OCI-LY7 (cell line): ENCODE measurements at regions not wholly inside any gene's neighbourhood (a gene's known extent, or its start where the extent isn't known, plus 50 kb on each side); places are given as distances from the start of the nearest gene placed in this dataset.

Experiments used
- BruUV-seq: library from RNA; stranded (reverse); fragments of 400-500 nt; replicated peaks from 2 replicates; lab custom pipeline; 2021; lab: Mats Ljungman, UMichigan
- CTCF ChIA-PET: fragments of 300-600 bp; sonication (Branson Sonifier 250); formaldehyde crosslinking; loops from one replicate; lab custom pipeline; 2022; ENCODE audit warnings: antibody characterized with exemption; ENCODE audit not compliant: unreplicated experiment; lab: Charles Lee
- POLR2A ChIA-PET: fragments of 300-600 bp; sonication (Branson Sonifier 250); formaldehyde crosslinking; loops from one replicate; lab custom pipeline; 2022; ENCODE audit warnings: antibody characterized with exemption; lab: Charles Lee
- DNase-seq: peaks from one replicate; pipeline ENCODE4 v3.0.0-alpha.2; 2015; ENCODE audit warnings: low spot score
- H2AFZ ChIP-seq: fragments of 200-600 bp; sonication (generic), shearing (Covaris generic); 2 replicates; pipeline ENCODE4 v1.6.1; 2014; ENCODE audit warnings: mild to moderate bottlenecking, antibody characterized with exemption, low read length, moderate library complexity
- H3K27ac ChIP-seq: fragments of 200-600 bp; sonication (generic); 2 replicates; pipeline ENCODE4 v1.5.1; 2014; ENCODE audit warnings: mixed run types, low read depth, mild to moderate bottlenecking, moderate library complexity, low read length, inconsistent platforms; ENCODE audit not compliant: poor library complexity, severe bottlenecking
- H3K36me3 ChIP-seq: fragments of 200-600 bp; sonication (generic); 2 replicates; pipeline ENCODE4 v1.6.1; 2014; ENCODE audit warnings: mild to moderate bottlenecking, antibody characterized with exemption, low read length, moderate library complexity, mixed read lengths; ENCODE audit not compliant: insufficient read depth
- H3K4me1 ChIP-seq: fragments of 200-600 bp; sonication (generic); 2 replicates; pipeline ENCODE4 v1.5.1; 2014; ENCODE audit warnings: mild to moderate bottlenecking, low read length; ENCODE audit not compliant: insufficient read depth, poor library complexity, severe bottlenecking
- H3K4me2 ChIP-seq: fragments of 200-600 bp; sonication (generic); 2 replicates; pipeline ENCODE4 v1.6.1; 2014; ENCODE audit warnings: mild to moderate bottlenecking, low read length
- H3K4me3 ChIP-seq: fragments of 200-600 bp; sonication (generic); 2 replicates; pipeline ENCODE4 v1.5.1; 2014; ENCODE audit warnings: mild to moderate bottlenecking, low read depth, low read length; ENCODE audit not compliant: poor library complexity, severe bottlenecking
- H3K79me2 ChIP-seq: fragments of 200-600 bp; sonication (generic); 2 replicates; pipeline ENCODE4 v1.6.1; 2016; ENCODE audit warnings: low read depth, mild to moderate bottlenecking, low read length, moderate library complexity, mixed read lengths; ENCODE audit not compliant: insufficient read depth
- H3K9me2 ChIP-seq: fragments of 200-600 bp; sonication (generic); 2 replicates; pipeline ENCODE4 v1.6.1; 2016; ENCODE audit warnings: mild to moderate bottlenecking, low read length, mixed read lengths; ENCODE audit not compliant: insufficient read depth
- H3K9me3 ChIP-seq: fragments of 200-600 bp; sonication (generic); 2 replicates; pipeline ENCODE4 v1.6.1; 2014; ENCODE audit warnings: mild to moderate bottlenecking, mixed run types, low read length, mixed read lengths
- H4K20me1 ChIP-seq: fragments of 200-600 bp; sonication (generic); 2 replicates; pipeline ENCODE4 v1.6.1; 2014; ENCODE audit warnings: mild to moderate bottlenecking, antibody characterized with exemption, low read length, moderate library complexity, mixed read lengths; ENCODE audit not compliant: insufficient read depth
- EZH2phosphoT487 ChIP-seq: fragments of 200-600 bp; sonication (generic); IDR thresholded peaks from 2 replicates; pipeline ENCODE4 v1.6.1; 2018; ENCODE audit warnings: low read depth, borderline replicate concordance, mild to moderate bottlenecking, mixed run types, antibody characterized with exemption, low read length, moderate library complexity, mixed read lengths
- intact Hi-C: fragments of 100-400 bp; cut with micrococcal nuclease; formaldehyde crosslinking; loops from one replicate; pipeline ENCODE4 v1.10.0; 2022; ENCODE audit not compliant: unreplicated experiment
- TF ChIP-seq, protein P1 (sequence below): fragments of 200-600 bp; sonication (generic); conservative IDR thresholded peaks from 2 replicates; pipeline ENCODE4 v1.5.1; 2014; ENCODE audit warnings: mild to moderate bottlenecking, antibody characterized with exemption, low read length, moderate library complexity, mixed read lengths

DNA sequence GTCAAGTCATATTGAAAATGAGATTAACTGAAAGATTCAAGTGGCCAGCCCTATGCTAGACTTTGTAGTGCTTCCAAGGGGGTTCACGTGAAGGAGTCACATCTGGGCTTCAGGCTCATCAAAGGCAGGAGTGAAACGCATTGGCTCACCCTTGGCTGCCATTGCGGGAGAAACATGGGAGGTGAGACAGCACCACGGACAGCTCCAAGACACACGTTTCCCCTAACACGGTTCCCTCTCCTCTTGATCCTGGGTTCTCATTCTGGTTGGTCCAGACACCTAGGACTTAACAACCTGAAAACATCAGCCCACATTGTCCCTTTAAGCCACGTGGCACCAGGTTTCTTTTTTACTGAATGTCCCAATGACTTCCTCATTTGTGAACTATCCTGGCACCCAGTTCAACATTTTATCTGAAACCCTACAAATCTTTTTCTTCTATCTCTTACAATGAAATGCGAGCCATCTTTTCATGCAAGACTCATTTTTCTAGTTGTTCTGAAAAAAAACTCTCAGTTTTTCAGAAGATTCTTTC is 279.0 kb upstream of the VCX3A start:
- BruUV-seq = no TSS peak

DNA sequence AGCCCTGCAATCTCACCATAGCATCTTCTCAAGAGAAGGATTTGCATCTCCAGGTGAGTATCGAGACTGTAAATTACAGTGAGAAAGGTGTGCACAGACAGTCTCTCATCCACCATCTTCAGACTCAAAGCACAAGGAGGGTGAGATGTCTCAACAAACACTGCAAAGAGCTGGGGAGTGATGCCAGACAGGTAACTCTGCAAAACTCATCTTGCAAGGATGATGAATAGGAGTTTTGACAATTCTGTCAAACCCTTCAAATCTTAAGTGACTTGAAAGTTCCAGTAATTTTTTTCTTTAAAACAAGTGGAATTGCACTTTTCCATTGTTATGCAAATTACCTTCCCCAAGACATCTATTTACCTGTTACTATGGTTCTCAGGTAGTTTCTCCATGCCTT is 277.2 kb upstream of the VCX3A start:
- Histone ChIP-seq H3K36me3 (no peaks in the 10 kb centered on the region), H3K4me1 (no peaks in the 10 kb centered on the region), H3K27ac (no peak overlapping the region), H3K9me2 (no peaks in the 10 kb centered on the region), H3K9me3 (no peaks in the 10 kb centered on the region), H2AFZ (no peak overlapping the region), H3K4me3 (no peak overlapping the region), H3K4me2 (no peak overlapping the region), H3K79me2 (no peaks in the 10 kb centered on the region), H4K20me1 (no peaks in the 10 kb centered on the region)
- DNase-seq = no peak
- ChIA-PET POLR2A (no interaction called here), CTCF (no interaction called here)
- TF ChIP-seq, protein P1, sequence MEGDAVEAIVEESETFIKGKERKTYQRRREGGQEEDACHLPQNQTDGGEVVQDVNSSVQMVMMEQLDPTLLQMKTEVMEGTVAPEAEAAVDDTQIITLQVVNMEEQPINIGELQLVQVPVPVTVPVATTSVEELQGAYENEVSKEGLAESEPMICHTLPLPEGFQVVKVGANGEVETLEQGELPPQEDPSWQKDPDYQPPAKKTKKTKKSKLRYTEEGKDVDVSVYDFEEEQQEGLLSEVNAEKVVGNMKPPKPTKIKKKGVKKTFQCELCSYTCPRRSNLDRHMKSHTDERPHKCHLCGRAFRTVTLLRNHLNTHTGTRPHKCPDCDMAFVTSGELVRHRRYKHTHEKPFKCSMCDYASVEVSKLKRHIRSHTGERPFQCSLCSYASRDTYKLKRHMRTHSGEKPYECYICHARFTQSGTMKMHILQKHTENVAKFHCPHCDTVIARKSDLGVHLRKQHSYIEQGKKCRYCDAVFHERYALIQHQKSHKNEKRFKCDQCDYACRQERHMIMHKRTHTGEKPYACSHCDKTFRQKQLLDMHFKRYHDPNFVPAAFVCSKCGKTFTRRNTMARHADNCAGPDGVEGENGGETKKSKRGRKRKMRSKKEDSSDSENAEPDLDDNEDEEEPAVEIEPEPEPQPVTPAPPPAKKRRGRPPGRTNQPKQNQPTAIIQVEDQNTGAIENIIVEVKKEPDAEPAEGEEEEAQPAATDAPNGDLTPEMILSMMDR = no peak
- no peak for TF ChIP-seq EZH2phosphoT487
- intact Hi-C loops = no loop called here
- no TSS peak for BruUV-seq

More for the DNA sequence above, 279.0 kb upstream of the VCX3A start:
- H3K9me2 ChIP-seq = no peaks in the 10 kb centered on the region
- no peak overlapping the region for H3K4me2 ChIP-seq
- no peak overlapping the region for H3K4me3 ChIP-seq
- H3K36me3 ChIP-seq = no peaks in the 10 kb centered on the region
- H3K4me1 ChIP-seq = no peaks in the 10 kb centered on the region
- intact Hi-C loops = no loop called here
- no peaks in the 10 kb centered on the region for H3K9me3 ChIP-seq
- no peaks in the 10 kb centered on the region for H4K20me1 ChIP-seq
- H3K27ac ChIP-seq = no peak overlapping the region
- no peaks in the 10 kb centered on the region for H3K79me2 ChIP-seq
- DNase-seq = no peak
- CTCF ChIA-PET = no interaction called here
- TF ChIP-seq, protein P1 = no peak
- no peak for TF ChIP-seq EZH2phosphoT487
- H2AFZ ChIP-seq = no peak overlapping the region
- POLR2A ChIA-PET = interaction anchor here (0.6 kb wide), 1 partner anchor 1055 kb away, joined by 3 read pairs; no protein-coding TSS in a partner anchor

DNA sequence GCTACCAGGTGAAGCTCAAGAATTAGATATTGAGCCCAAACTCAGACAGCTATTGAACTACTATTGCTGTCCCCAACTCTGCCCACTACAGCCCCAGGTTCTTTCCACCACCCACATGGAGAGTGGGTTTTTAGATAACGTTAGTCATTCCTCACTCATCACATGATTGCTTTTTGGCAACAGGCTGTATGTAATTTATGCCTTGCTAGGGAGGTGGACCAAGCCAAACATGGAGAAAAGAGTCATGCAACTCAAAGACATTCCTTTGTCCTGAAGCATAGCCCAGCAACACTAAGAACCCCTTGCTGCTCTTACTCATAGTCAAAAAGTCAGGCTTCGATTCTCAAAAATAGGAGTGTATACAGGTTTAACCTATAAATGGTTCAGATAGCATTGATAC is 275.9 kb upstream of the VCX3A start:
- CTCF ChIA-PET = no interaction called here
- no TSS peak for BruUV-seq

More for the DNA sequence above, 275.9 kb upstream of the VCX3A start:
- Histone ChIP-seq H3K79me2 (no peaks in the 10 kb centered on the region), H3K4me1 (no peaks in the 10 kb centered on the region), H3K4me2 (no peak overlapping the region), H3K9me3 (no peaks in the 10 kb centered on the region), H4K20me1 (no peaks in the 10 kb centered on the region), H3K36me3 (no peaks in the 10 kb centered on the region), H3K9me2 (no peaks in the 10 kb centered on the region), H3K27ac (no peak overlapping the region), H3K4me3 (no peak overlapping the region), H2AFZ (no peak overlapping the region)
- POLR2A ChIA-PET = interaction anchor here (0.6 kb wide), 1 partner anchor 33 kb away, joined by 3 read pairs; no protein-coding TSS in a partner anchor
- TF ChIP-seq EZH2phosphoT487 = no peak
- TF ChIP-seq, protein P1 = no peak
- intact Hi-C loops = no loop called here
- DNase-seq = no peak
